ENCODE measurements at regions not wholly inside any gene's neighbourhood (a gene's known extent, or its start where the extent isn't known, plus 50 kb on each side); places are given as distances from the start of the nearest gene placed in this dataset.

GRCh38 chr4:78693777-78694456, 82.2 kb upstream of the BMP2K start:
- TF ChIP-seq CTCF (IDR thresholded peaks at IDR 0.05; ENCODE audit: borderline replicate concordance, extremely low read depth, insufficient read depth): no peak
- DNase-seq (peak in 1 of 5 donors; percentile 51), FAIRE-seq (no peak)
- Histone ChIP-seq H3K4me1 (ENCODE audit: control insufficient read depth in 2 of 3, insufficient read depth in 2 of 3, low read depth in 1 of 3, low read length in 3 of 3) (peaks cover 0 to 2% (median 0%) of the 10 kb centered on the region in 3 donors), H3K4me3 (ENCODE audit: low read length in 3 of 3) (no peak overlapping the region), H3K9me3 (ENCODE audit: control insufficient read depth in 2 of 3, insufficient read depth in 1 of 3, low read length in 3 of 3) (no peaks in the 10 kb centered on the region), H3K36me3 (ENCODE audit: control insufficient read depth in 2 of 3, insufficient read depth in 3 of 3, low read length in 3 of 3) (no peaks in the 10 kb centered on the region), H3K27me3 (ENCODE audit: control insufficient read depth, insufficient read depth, low read length) (no peaks in the 10 kb centered on the region), H3K9ac (ENCODE audit: low read length in 3 of 3) (no peak overlapping the region), H3K27ac (ENCODE audit: low read depth in 2 of 2, low read length in 2 of 2) (no peak overlapping the region)
- intact Hi-C loops (cut with DNase I): no loop called here

- intact Hi-C loops (cut with DNase I): no loop called here
- Histone ChIP-seq H3K9me3 (ENCODE audit: control insufficient read depth in 2 of 3, insufficient read depth in 1 of 3, low read length in 3 of 3) (no peaks in the 10 kb centered on the region), H3K4me3 (ENCODE audit: low read length in 3 of 3) (no peak overlapping the region), H3K27me3 (ENCODE audit: control insufficient read depth, insufficient read depth, low read length) (no peaks in the 10 kb centered on the region), H3K4me1 (ENCODE audit: control insufficient read depth in 2 of 3, insufficient read depth in 2 of 3, low read depth in 1 of 3, low read length in 3 of 3) (peaks cover 0 to 2% (median 0%) of the 10 kb centered on the region in 3 donors), H3K36me3 (ENCODE audit: control insufficient read depth in 2 of 3, insufficient read depth in 3 of 3, low read length in 3 of 3) (no peaks in the 10 kb centered on the region), H3K27ac (ENCODE audit: low read depth in 2 of 2, low read length in 2 of 2) (no peak overlapping the region), H3K9ac (ENCODE audit: low read length in 3 of 3) (no peak overlapping the region)
- no peak for FAIRE-seq
- DNase-seq: no peak
- TF ChIP-seq CTCF (IDR thresholded peaks at IDR 0.05; ENCODE audit: borderline replicate concordance, extremely low read depth, insufficient read depth): no peak
Observed at GRCh38 chr4:78694457-78694787, 81.7 kb upstream of the BMP2K start.

DNA sequence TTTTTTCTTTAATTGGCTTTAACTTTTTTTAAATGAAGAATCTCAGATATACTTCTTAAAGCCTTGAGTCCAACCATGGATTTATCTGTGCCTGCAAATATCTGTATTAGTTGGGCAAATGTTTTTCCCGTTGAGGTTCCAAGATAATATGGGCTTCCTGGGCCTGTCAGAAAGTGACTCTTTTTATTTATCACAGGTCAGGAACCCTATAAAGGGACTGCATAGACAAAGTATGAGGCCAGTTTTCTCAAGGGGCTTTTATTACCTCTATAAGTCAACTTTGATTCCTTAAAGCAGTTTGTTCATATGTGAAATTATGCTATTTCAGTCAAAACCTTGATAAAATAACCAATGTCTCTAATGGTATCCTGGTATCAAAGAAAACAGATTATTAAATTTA, 80.2 kb upstream of the BMP2K start:
- no peaks in the 10 kb centered on the region for H3K27me3 ChIP-seq (ENCODE audit: control insufficient read depth, insufficient read depth, low read length)
- H3K27ac ChIP-seq (ENCODE audit: low read depth in 2 of 2, low read length in 2 of 2): no peak overlapping the region
- peaks cover 0 to 2% (median 0%) of the 10 kb centered on the region in 3 donors for H3K4me1 ChIP-seq (ENCODE audit: control insufficient read depth in 2 of 3, insufficient read depth in 2 of 3, low read depth in 1 of 3, low read length in 3 of 3)
- intact Hi-C loops (cut with DNase I): no loop called here
- H3K9me3 ChIP-seq (ENCODE audit: control insufficient read depth in 2 of 3, insufficient read depth in 1 of 3, low read length in 3 of 3): no peaks in the 10 kb centered on the region
- no peaks in the 10 kb centered on the region for H3K36me3 ChIP-seq (ENCODE audit: control insufficient read depth in 2 of 3, insufficient read depth in 3 of 3, low read length in 3 of 3)
- DNase-seq (no peak), FAIRE-seq (no peak)
- no peak for TF ChIP-seq CTCF (IDR thresholded peaks at IDR 0.05; ENCODE audit: borderline replicate concordance, extremely low read depth, insufficient read depth)
- H3K9ac ChIP-seq (ENCODE audit: low read length in 3 of 3): no peak overlapping the region
- H3K4me3 ChIP-seq (ENCODE audit: low read length in 3 of 3): no peak overlapping the region

DNA sequence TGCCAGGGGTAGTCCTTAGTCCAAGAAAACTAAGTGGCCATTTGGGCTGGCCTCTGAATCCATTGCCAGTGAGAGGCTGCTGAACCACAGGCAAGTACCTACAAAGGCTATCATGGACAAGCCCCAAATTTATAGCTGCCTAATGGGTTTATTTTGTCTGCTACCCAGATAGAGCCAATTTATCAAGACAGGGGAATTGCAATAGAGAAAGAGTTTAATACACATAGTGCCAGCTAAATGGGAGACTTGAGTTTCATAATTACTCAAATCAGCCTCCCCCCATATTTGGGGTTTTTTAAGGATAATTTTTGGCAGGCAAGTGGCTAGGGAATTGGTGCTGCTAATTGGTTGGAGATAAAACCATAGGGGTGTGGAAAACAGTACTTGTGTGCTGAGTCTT, 73.1 kb upstream of the BMP2K start:
- Histone ChIP-seq H3K4me3 (ENCODE audit: low read length in 3 of 3) (no peak overlapping the region), H3K36me3 (ENCODE audit: control insufficient read depth in 2 of 3, insufficient read depth in 3 of 3, low read length in 3 of 3) (no peaks in the 10 kb centered on the region), H3K27ac (ENCODE audit: low read depth in 2 of 2, low read length in 2 of 2) (no peak overlapping the region), H3K9me3 (ENCODE audit: control insufficient read depth in 2 of 3, insufficient read depth in 1 of 3, low read length in 3 of 3) (peaks cover 0 to 10% (median 0%) of the 10 kb centered on the region in 3 donors), H3K9ac (ENCODE audit: low read length in 3 of 3) (no peak overlapping the region), H3K4me1 (ENCODE audit: control insufficient read depth in 2 of 3, insufficient read depth in 2 of 3, low read depth in 1 of 3, low read length in 3 of 3) (no peaks in the 10 kb centered on the region), H3K27me3 (ENCODE audit: control insufficient read depth, insufficient read depth, low read length) (no peaks in the 10 kb centered on the region)
- DNase-seq: no peak
- no peak for FAIRE-seq
- intact Hi-C loops (cut with DNase I): no loop called here
- TF ChIP-seq CTCF (IDR thresholded peaks at IDR 0.05; ENCODE audit: borderline replicate concordance, extremely low read depth, insufficient read depth): no peak
